ENCODE measurements at regions not wholly inside any gene's neighbourhood (a gene's known extent, or its start where the extent isn't known, plus 50 kb on each side); places are given as distances from the start of the nearest gene placed in this dataset.

DNA sequence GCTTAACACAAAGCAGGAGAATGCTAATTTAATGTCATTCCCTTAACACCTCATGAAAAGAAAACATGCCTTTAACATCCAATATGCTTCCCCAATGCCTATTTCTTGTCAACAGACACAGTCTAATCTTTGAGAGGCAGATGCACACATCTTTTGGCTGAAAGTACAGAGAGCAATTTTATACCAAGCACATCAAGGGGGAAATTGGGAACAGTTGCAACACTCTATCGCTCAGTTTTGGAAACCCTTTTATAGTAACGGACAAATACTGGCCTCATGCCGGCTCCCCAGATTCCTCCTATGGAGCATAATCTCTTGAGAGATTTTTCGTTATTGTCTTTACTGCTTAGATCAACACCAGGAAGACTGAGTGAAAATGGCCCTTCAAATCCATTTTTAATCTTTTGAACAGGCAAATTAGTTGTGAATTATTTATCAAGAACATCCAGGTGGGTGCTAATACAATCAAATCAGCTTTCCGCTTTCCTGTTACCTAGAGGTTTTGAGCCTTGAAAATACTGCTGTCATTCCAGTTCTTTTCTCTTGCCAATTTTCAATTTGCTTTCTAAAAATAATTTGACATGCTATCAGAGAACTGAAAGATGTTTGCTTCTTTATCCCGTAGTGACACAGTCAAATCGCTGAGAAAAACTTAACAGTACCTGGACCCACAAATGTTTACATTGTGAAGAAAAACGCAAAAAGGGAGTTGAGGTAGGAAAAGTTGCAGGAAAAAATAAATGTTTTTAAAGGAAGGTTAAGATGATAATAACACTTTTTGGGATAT lies 60.7 kb upstream of the CAND1 start:
- no peaks in the 10 kb centered on the region for H3K36me3 ChIP-seq
- no peaks in the 10 kb centered on the region for H3K9me3 ChIP-seq
- H3K27me3 ChIP-seq: no peaks in the 10 kb centered on the region
- H3K4me1 ChIP-seq: no peaks in the 10 kb centered on the region
- intact Hi-C loops (cut with DNase I; ENCODE audit: low total_unique reads): no loop called here
- no peak overlapping the region for H3K4me3 ChIP-seq
- TF ChIP-seq POLR2A (IDR thresholded peaks at IDR 0.05): no peak
- TF ChIP-seq, protein P1, sequence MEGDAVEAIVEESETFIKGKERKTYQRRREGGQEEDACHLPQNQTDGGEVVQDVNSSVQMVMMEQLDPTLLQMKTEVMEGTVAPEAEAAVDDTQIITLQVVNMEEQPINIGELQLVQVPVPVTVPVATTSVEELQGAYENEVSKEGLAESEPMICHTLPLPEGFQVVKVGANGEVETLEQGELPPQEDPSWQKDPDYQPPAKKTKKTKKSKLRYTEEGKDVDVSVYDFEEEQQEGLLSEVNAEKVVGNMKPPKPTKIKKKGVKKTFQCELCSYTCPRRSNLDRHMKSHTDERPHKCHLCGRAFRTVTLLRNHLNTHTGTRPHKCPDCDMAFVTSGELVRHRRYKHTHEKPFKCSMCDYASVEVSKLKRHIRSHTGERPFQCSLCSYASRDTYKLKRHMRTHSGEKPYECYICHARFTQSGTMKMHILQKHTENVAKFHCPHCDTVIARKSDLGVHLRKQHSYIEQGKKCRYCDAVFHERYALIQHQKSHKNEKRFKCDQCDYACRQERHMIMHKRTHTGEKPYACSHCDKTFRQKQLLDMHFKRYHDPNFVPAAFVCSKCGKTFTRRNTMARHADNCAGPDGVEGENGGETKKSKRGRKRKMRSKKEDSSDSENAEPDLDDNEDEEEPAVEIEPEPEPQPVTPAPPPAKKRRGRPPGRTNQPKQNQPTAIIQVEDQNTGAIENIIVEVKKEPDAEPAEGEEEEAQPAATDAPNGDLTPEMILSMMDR (IDR thresholded peaks at IDR 0.05): no peak
- TF ChIP-seq POLR2AphosphoS5 (IDR thresholded peaks at IDR 0.05): no peak
- no peak overlapping the region for H3K27ac ChIP-seq
- no peak for DNase-seq (ENCODE audit: low spot score in 2 of 2)

DNA sequence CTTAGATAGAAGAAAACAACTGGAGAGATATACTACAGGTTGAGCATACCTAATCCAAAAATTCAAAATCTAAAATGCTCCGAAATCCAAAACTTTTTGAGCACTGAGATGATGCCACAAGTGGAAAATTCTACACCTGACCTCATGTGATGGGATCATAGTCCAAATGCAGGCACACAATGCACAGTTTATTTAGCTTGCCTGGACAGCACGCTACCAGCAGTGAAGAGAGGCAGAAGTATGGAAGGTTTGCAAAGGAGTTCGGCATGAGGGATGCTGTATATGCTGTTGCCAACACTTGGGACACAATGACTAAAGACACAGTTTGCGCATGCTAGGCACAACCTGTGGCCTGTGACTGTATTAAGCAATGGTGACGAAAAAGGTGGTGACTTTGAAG lies 58.1 kb upstream of the CAND1 start:
- Histone ChIP-seq H3K27me3 (no peaks in the 10 kb centered on the region), H3K27ac (no peak overlapping the region), H3K9me3 (no peaks in the 10 kb centered on the region), H3K4me1 (no peaks in the 10 kb centered on the region), H3K36me3 (no peaks in the 10 kb centered on the region), H3K4me3 (no peak overlapping the region)
- DNase-seq (ENCODE audit: low spot score in 2 of 2): no peak
- intact Hi-C loops (cut with DNase I; ENCODE audit: low total_unique reads): no loop called here
- TF ChIP-seq, protein P1 (IDR thresholded peaks at IDR 0.05): no peak
- TF ChIP-seq POLR2A (IDR thresholded peaks at IDR 0.05): no peak
- TF ChIP-seq POLR2AphosphoS5 (IDR thresholded peaks at IDR 0.05): no peak

DNA sequence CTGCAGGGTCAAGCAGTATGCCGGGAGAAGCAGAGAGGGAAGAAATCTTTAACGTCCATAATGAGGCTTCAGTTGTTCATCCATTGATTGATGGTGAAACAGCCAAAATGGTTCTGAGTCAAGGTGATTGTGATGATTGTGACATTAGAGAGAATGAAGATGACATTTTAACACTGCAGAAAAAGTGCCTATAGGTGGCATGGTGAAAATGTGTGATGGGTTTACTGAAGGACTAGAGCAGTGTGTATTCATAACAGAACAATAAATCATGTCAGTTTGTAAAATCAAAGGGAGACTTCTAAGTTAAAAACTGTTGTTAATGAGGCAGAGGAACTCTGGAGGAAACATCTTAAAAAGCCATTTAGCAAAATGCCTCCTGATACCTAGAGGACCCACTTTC lies 57.7 kb upstream of the CAND1 start:
- no peaks in the 10 kb centered on the region for H3K36me3 ChIP-seq
- no peaks in the 10 kb centered on the region for H3K27me3 ChIP-seq
- intact Hi-C loops (cut with DNase I; ENCODE audit: low total_unique reads): no loop called here
- no peak overlapping the region for H3K4me3 ChIP-seq
- H3K27ac ChIP-seq: no peak overlapping the region
- H3K9me3 ChIP-seq: no peaks in the 10 kb centered on the region
- no peak for DNase-seq (ENCODE audit: low spot score in 2 of 2)
- TF ChIP-seq POLR2A (IDR thresholded peaks at IDR 0.05) (no peak), POLR2AphosphoS5 (IDR thresholded peaks at IDR 0.05) (no peak)
- TF ChIP-seq, protein P1 (IDR thresholded peaks at IDR 0.05): no peak
- no peaks in the 10 kb centered on the region for H3K4me1 ChIP-seq

DNA sequence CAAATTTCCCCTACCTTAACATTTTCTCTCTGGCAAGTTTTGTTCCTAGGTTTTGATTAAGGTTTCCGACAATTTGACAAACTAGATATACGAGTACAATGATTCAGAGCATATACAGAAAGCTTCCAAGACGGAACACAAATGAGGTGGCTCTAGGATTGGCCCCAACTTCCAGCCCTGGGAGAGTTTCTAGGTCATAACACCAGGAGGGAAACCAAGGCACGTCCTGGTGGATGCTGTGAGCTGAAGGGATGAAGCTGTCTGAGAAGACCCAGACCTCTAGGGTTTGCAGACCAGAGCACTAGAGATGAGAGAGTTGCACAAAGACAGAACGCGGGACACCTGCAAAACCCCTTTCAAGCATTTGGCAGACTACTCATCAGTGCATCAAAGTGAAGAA lies 51.5 kb upstream of the CAND1 start:
- no peak for DNase-seq (ENCODE audit: low spot score in 2 of 2)
- TF ChIP-seq POLR2AphosphoS5 (IDR thresholded peaks at IDR 0.05) (no peak), POLR2A (IDR thresholded peaks at IDR 0.05) (no peak)
- TF ChIP-seq, protein P1 (IDR thresholded peaks at IDR 0.05): no peak
- H3K9me3 ChIP-seq: no peaks in the 10 kb centered on the region
- no peak overlapping the region for H3K4me3 ChIP-seq
- no peaks in the 10 kb centered on the region for H3K27me3 ChIP-seq
- intact Hi-C loops (cut with DNase I; ENCODE audit: low total_unique reads): no loop called here
- no peaks in the 10 kb centered on the region for H3K36me3 ChIP-seq
- H3K4me1 ChIP-seq: no peaks in the 10 kb centered on the region
- no peak overlapping the region for H3K27ac ChIP-seq

All from breast epithelium (tissue), 4 donors.